ENCODE measurements at regions not wholly inside any gene's neighbourhood (a gene's known extent, or its start where the extent isn't known, plus 50 kb on each side); places are given as distances from the start of the nearest gene placed in this dataset.

DNA sequence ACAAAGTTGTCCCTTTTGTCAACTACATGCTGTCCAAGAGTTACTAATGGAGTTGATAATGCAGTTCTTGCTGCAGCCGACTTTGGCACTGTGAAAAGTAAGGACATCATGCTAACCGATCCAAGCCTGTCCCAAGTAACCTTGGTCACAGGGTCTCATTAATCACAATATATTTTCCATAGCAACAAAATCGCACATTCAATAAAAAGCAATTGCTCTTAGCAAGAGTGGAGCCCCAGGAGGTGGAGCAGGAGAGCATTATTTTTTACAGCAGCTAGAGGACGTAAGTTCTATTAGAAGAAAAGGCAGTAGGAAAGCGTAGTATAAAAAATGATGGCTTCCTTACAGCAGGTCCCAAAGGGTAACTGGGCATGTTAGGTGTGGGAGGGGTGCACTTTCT, 570.3 kb downstream of the EBF1 start:
- Histone ChIP-seq H3K9ac (ENCODE audit: low read depth, low read length) (no peak overlapping the region), H3K4me3 (ENCODE audit: low read depth in 1 of 2, low read length in 2 of 2) (no peak overlapping the region), H3K4me1 (ENCODE audit: insufficient read depth, low read length) (no peaks in the 10 kb centered on the region), H3K79me2 (ENCODE audit: insufficient read depth, low read length) (no peaks in the 10 kb centered on the region), H3K27me3 (ENCODE audit: insufficient read depth, low read length, poor library complexity) (no peaks in the 10 kb centered on the region), H3K4me2 (ENCODE audit: insufficient read depth, low read length) (no peak overlapping the region), H3K9me3 (ENCODE audit: insufficient read depth, low read length, severe bottlenecking) (no peaks in the 10 kb centered on the region), H2AFZ (ENCODE audit: low read depth, low read length) (no peak overlapping the region), H4K20me1 (ENCODE audit: insufficient read depth, low read length) (no peaks in the 10 kb centered on the region), H3K27ac (ENCODE audit: low read length) (no peak overlapping the region), H3K36me3 (ENCODE audit: insufficient read depth, low read length) (no peaks in the 10 kb centered on the region)
- no peak for DNase-seq
- no peak for ATAC-seq (ENCODE audit: insufficient read depth, low read depth)
- TF ChIP-seq EZH2 (IDR thresholded peaks at IDR 0.05; ENCODE audit: borderline replicate concordance, low read depth, low read length, severe bottlenecking) = no peak
- no peak for TF ChIP-seq CTCF (IDR thresholded peaks at IDR 0.05; ENCODE audit: borderline replicate concordance, extremely low read depth, low read length, poor library complexity, severe bottlenecking)

DNA sequence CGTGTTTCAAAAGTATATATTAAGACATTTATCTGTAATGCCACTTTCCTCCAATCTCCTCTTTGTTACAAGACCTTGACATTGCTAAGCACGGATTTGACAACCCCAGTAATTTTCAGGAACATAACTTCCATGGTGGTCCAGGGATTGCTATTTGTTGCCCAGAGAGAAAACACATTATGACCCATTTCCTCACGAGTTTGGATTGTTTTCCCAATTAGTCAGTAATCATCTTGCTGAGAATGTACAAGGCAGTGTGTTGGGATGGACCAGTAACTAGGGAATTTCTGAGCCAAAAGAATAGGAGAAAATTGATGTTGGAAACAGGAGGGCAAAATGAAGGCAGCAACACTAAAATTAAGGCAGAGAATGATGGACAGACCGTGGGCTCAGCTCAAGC, 574.1 kb downstream of the EBF1 start:
- Histone ChIP-seq H4K20me1 (ENCODE audit: insufficient read depth, low read length) (no peaks in the 10 kb centered on the region), H2AFZ (ENCODE audit: low read depth, low read length) (no peak overlapping the region), H3K36me3 (ENCODE audit: insufficient read depth, low read length) (no peaks in the 10 kb centered on the region), H3K9me3 (ENCODE audit: insufficient read depth, low read length, severe bottlenecking) (no peaks in the 10 kb centered on the region), H3K4me3 (ENCODE audit: low read depth in 1 of 2, low read length in 2 of 2) (no peak overlapping the region), H3K4me2 (ENCODE audit: insufficient read depth, low read length) (no peak overlapping the region), H3K9ac (ENCODE audit: low read depth, low read length) (no peak overlapping the region), H3K27ac (ENCODE audit: low read length) (no peak overlapping the region), H3K79me2 (ENCODE audit: insufficient read depth, low read length) (no peaks in the 10 kb centered on the region), H3K4me1 (ENCODE audit: insufficient read depth, low read length) (no peaks in the 10 kb centered on the region), H3K27me3 (ENCODE audit: insufficient read depth, low read length, poor library complexity) (no peaks in the 10 kb centered on the region)
- DNase-seq (no peak), ATAC-seq (ENCODE audit: insufficient read depth, low read depth) (no peak)
- TF ChIP-seq EZH2 (IDR thresholded peaks at IDR 0.05; ENCODE audit: borderline replicate concordance, low read depth, low read length, severe bottlenecking) (no peak), CTCF (IDR thresholded peaks at IDR 0.05; ENCODE audit: borderline replicate concordance, extremely low read depth, low read length, poor library complexity, severe bottlenecking) (no peak)

- H3K4me3 ChIP-seq (ENCODE audit: low read depth in 1 of 2, low read length in 2 of 2) = no peak overlapping the region
- no peaks in the 10 kb centered on the region for H3K4me1 ChIP-seq (ENCODE audit: insufficient read depth, low read length)
- H2AFZ ChIP-seq (ENCODE audit: low read depth, low read length) = no peak overlapping the region
- H3K27ac ChIP-seq (ENCODE audit: low read length) = no peak overlapping the region
- no peaks in the 10 kb centered on the region for H3K9me3 ChIP-seq (ENCODE audit: insufficient read depth, low read length, severe bottlenecking)
- no peak overlapping the region for H3K9ac ChIP-seq (ENCODE audit: low read depth, low read length)
- DNase-seq (no peak), ATAC-seq (ENCODE audit: insufficient read depth, low read depth) (no peak)
- no peaks in the 10 kb centered on the region for H3K79me2 ChIP-seq (ENCODE audit: insufficient read depth, low read length)
- no peaks in the 10 kb centered on the region for H4K20me1 ChIP-seq (ENCODE audit: insufficient read depth, low read length)
- H3K4me2 ChIP-seq (ENCODE audit: insufficient read depth, low read length) = no peak overlapping the region
- H3K36me3 ChIP-seq (ENCODE audit: insufficient read depth, low read length) = no peaks in the 10 kb centered on the region
- TF ChIP-seq CTCF (IDR thresholded peaks at IDR 0.05; ENCODE audit: borderline replicate concordance, extremely low read depth, low read length, poor library complexity, severe bottlenecking) (no peak), EZH2 (IDR thresholded peaks at IDR 0.05; ENCODE audit: borderline replicate concordance, low read depth, low read length, severe bottlenecking) (no peak)
- no peaks in the 10 kb centered on the region for H3K27me3 ChIP-seq (ENCODE audit: insufficient read depth, low read length, poor library complexity)
Observed at GRCh38 chr5:158524070-158524469, 575.6 kb downstream of the EBF1 start.

GRCh38 chr5:158522776-158523175, 576.9 kb downstream of the EBF1 start:
- Histone ChIP-seq H3K27ac (ENCODE audit: low read length) (no peak overlapping the region), H3K4me3 (ENCODE audit: low read depth in 1 of 2, low read length in 2 of 2) (no peak overlapping the region), H2AFZ (ENCODE audit: low read depth, low read length) (no peak overlapping the region), H3K27me3 (ENCODE audit: insufficient read depth, low read length, poor library complexity) (no peaks in the 10 kb centered on the region), H3K36me3 (ENCODE audit: insufficient read depth, low read length) (no peaks in the 10 kb centered on the region), H3K9ac (ENCODE audit: low read depth, low read length) (no peak overlapping the region), H3K79me2 (ENCODE audit: insufficient read depth, low read length) (no peaks in the 10 kb centered on the region), H3K4me2 (ENCODE audit: insufficient read depth, low read length) (no peak overlapping the region), H4K20me1 (ENCODE audit: insufficient read depth, low read length) (no peaks in the 10 kb centered on the region), H3K4me1 (ENCODE audit: insufficient read depth, low read length) (no peaks in the 10 kb centered on the region), H3K9me3 (ENCODE audit: insufficient read depth, low read length, severe bottlenecking) (no peaks in the 10 kb centered on the region)
- ATAC-seq (ENCODE audit: insufficient read depth, low read depth) = no peak
- TF ChIP-seq EZH2 (IDR thresholded peaks at IDR 0.05; ENCODE audit: borderline replicate concordance, low read depth, low read length, severe bottlenecking) = no peak
- no peak for TF ChIP-seq CTCF (IDR thresholded peaks at IDR 0.05; ENCODE audit: borderline replicate concordance, extremely low read depth, low read length, poor library complexity, severe bottlenecking)
- DNase-seq = no peak
